SU-DHL-6 (cell line): ENCODE measurements at regions not wholly inside any gene's neighbourhood (a gene's known extent, or its start where the extent isn't known, plus 50 kb on each side); places are given as distances from the start of the nearest gene placed in this dataset.

Experiments
- CTCF ChIP-seq: fragments of 200-600 bp; sonication (generic); IDR thresholded peaks from one replicate; pipeline ENCODE4 v1.5.1; 2017; ENCODE audit warnings: antibody characterized with exemption, mild to moderate bottlenecking, low read length, moderate library complexity; ENCODE audit not compliant: insufficient read depth, poor library complexity, severe bottlenecking
- EZH2phosphoT487 ChIP-seq: fragments of 200-600 bp; sonication (generic), shearing (Covaris generic); conservative IDR thresholded peaks from 2 replicates; pipeline ENCODE4 v1.6.1; 2018; ENCODE audit warnings: mild to moderate bottlenecking, antibody characterized with exemption, low read length, moderate library complexity, mixed read lengths

GRCh38 chr5:124054564-124054963 lies 542.6 kb downstream of the CSNK1G3 start:
- TF ChIP-seq CTCF (no peak), EZH2phosphoT487 (no peak)
